Coronary artery (tissue), 2 donors: ENCODE measurements at regions not wholly inside any gene's neighbourhood (a gene's known extent, or its start where the extent isn't known, plus 50 kb on each side); places are given as distances from the start of the nearest gene placed in this dataset.

ENCODE experiments used
- DNase-seq: peaks from one replicate; pipeline ENCODE4 v3.0.0-alpha.2; 2017; ENCODE audit warnings: low spot score
- H3K27ac ChIP-seq, 2 donors: fragments of 200-600 bp; sonication (generic); one replicate each; pipeline ENCODE4 v1.5.1; 2016 to 2019
- H3K4me3 ChIP-seq: fragments of 200-600 bp; sonication (generic); 2 replicates; pipeline ENCODE4 v1.5.1; 2016; ENCODE audit warnings: mild to moderate bottlenecking, moderate library complexity
- CTCF ChIP-seq: fragments of 200-600 bp; sonication (generic); IDR thresholded peaks from one replicate; pipeline ENCODE4 v1.5.1; 2019; ENCODE audit warnings: antibody characterized with exemption

- no peak for DNase-seq
- Histone ChIP-seq H3K4me3 (no peak overlapping the region), H3K27ac (no peak overlapping the region)
- no peak for TF ChIP-seq CTCF
These were observed 206.5 kb upstream of the GOT2 start for GRCh38 chr16:58940609-58941008.

DNA sequence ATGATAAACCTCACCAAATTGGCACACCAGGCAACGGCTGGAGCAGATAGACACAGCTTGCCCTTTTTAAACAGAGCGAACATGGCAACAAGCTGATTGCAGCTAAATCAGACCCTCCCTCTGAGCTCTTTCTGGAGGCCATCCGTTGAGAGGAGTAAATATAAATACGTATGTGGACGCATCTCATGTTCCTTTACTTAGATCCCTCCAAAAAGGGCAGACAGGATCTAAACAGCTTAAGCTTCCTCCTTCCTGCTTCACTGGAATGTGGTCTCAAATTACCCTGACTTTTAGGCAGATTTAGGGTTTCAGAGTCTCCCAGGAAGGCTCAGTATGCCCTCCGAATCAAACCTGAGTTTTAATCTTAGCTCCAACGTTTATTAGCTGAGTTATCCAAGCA is 204.7 kb upstream of the GOT2 start:
- Histone ChIP-seq H3K27ac (no peak overlapping the region), H3K4me3 (no peak overlapping the region)
- no peak for TF ChIP-seq CTCF
- DNase-seq = no peak

DNA sequence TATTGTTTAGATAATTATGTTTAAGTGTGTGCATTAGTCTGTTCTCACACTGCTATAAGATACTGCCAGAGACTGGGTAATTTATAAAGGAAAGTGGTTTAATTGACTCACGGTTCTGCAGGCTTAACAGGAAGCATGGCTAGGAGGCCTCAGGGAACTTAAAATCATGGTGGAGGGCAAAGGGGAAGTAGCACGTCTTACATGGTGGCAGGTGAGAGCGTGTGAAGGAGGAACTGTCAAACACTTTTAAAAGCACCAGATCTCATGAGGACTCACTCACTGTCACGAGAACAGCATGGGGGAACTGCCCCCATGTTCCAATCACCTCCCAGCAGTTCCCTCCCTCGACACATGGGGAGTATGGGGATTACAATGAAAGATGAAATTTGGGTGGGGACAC is 203.5 kb upstream of the GOT2 start:
- no peak for DNase-seq
- TF ChIP-seq CTCF = no peak
- H3K27ac ChIP-seq = no peak overlapping the region
- no peak overlapping the region for H3K4me3 ChIP-seq

GRCh38 chr16:58933186-58933585 is 199.1 kb upstream of the GOT2 start:
- no peak overlapping the region for H3K4me3 ChIP-seq
- DNase-seq = no peak
- no peak overlapping the region for H3K27ac ChIP-seq
- TF ChIP-seq CTCF = no peak

DNA sequence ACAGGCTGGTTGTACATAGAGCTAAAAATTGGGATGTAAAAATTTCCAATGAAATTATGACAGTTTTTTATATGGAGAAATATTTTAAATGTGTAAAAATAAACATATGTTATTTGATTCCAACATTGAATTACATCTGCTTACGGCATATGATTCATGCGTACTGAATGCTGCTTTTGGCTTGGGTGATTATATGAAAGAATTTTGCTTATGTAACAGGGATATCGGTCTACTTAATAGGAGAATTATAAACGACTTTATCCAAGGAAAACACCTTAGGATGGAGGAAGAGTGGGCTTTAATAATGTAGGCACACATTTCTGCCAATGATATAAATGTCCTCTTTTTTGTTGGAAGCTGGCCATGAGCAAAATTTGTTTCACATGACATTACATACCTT is 197.3 kb upstream of the GOT2 start:
- no peak for DNase-seq
- Histone ChIP-seq H3K27ac (no peak overlapping the region), H3K4me3 (no peak overlapping the region)
- no peak for TF ChIP-seq CTCF

GRCh38 chr16:58923094-58923493 is 189.0 kb upstream of the GOT2 start:
- TF ChIP-seq CTCF = no peak

GRCh38 chr16:58913456-58913855 is 179.3 kb upstream of the GOT2 start:
- TF ChIP-seq CTCF = no peak
- no peak overlapping the region for H3K27ac ChIP-seq
- DNase-seq = no peak
- no peak overlapping the region for H3K4me3 ChIP-seq

More at GRCh38 chr16:58923094-58923493, 189.0 kb upstream of the GOT2 start:
- H3K4me3 ChIP-seq = no peak overlapping the region
- H3K27ac ChIP-seq = no peak overlapping the region
- DNase-seq = no peak
